Panc1 (cell line): ENCODE measurements at regions not wholly inside any gene's neighbourhood (a gene's known extent, or its start where the extent isn't known, plus 50 kb on each side); places are given as distances from the start of the nearest gene placed in this dataset.

Source experiments
- CTCF ChIP-seq: fragments of 450-650 bp; IDR thresholded peaks from 2 replicates; pipeline ENCODE4 v1.5.1; 2017; ENCODE audit warnings: mild to moderate bottlenecking
- SIN3A ChIP-seq: IDR thresholded peaks from 2 replicates; pipeline ENCODE4 v1.6.1; 2012; ENCODE audit warnings: low read depth, mild to moderate bottlenecking, low read length, moderate library complexity, borderline replicate concordance; ENCODE audit not compliant: insufficient read depth

DNA sequence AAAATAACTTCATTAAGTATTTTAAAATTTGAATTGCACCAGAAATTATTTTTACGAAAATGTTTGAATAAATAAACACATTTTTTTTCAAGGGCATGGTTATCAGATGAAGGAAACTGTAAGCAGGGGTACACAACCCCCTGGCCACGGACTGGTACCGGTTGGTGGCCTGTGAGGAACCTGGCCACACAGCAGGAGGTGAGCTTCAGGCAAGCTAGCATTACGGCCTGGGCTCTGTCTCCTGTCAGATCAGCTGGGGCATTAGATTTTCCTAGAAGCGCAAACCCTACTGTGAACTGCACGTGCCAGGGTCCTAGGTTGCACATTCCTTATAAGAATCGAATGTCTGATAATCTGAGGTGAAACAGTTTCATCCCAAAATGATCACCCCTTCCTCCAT lies 1499.7 kb upstream of the AGA start:
- TF ChIP-seq SIN3A (no peak), CTCF (no peak)
